Liver (tissue), 3 donors: ENCODE measurements at regions not wholly inside any gene's neighbourhood (a gene's known extent, or its start where the extent isn't known, plus 50 kb on each side); places are given as distances from the start of the nearest gene placed in this dataset.

Source experiments
- CTCF ChIP-seq: fragments of 150-350 bp; IDR thresholded peaks from 2 replicates; pipeline ENCODE4 v1.5.1; 2017; ENCODE audit warnings: improper control_type of control experiment, low read depth, low read length; ENCODE audit not compliant: missing input control
- EGR1 ChIP-seq, 2 donors: IDR thresholded peaks; 2 replicates each; pipeline ENCODE4 v1.6.1; 2016 to 2018; ENCODE audit warnings: antibody characterized with exemption in 2 of 2, low read depth in 2 of 2
- FOXA1 ChIP-seq: IDR thresholded peaks from 2 replicates; pipeline ENCODE4 v1.6.1; 2016; ENCODE audit warnings: antibody characterized with exemption
- JUND ChIP-seq, 2 donors: IDR thresholded peaks; 2 replicates each; pipeline ENCODE4 v1.6.1; 2016; ENCODE audit warnings: antibody characterized with exemption in 2 of 2
- RAD21 ChIP-seq, 2 donors: IDR thresholded peaks; 2 replicates each; pipeline ENCODE4 v1.6.1; 2016; ENCODE audit warnings: antibody characterized with exemption in 2 of 2, mild to moderate bottlenecking in 2 of 2
- YY1 ChIP-seq: IDR thresholded peaks from 2 replicates; pipeline ENCODE4 v1.6.1; 2016; ENCODE audit warnings: antibody characterized with exemption, mild to moderate bottlenecking
- TF ChIP-seq, protein P1 (sequence below): IDR thresholded peaks from 2 replicates; pipeline ENCODE4 v1.6.1; 2016; ENCODE audit warnings: antibody characterized with exemption, mild to moderate bottlenecking
- donor health status: healthy.
- donor health status: healthy.

DNA sequence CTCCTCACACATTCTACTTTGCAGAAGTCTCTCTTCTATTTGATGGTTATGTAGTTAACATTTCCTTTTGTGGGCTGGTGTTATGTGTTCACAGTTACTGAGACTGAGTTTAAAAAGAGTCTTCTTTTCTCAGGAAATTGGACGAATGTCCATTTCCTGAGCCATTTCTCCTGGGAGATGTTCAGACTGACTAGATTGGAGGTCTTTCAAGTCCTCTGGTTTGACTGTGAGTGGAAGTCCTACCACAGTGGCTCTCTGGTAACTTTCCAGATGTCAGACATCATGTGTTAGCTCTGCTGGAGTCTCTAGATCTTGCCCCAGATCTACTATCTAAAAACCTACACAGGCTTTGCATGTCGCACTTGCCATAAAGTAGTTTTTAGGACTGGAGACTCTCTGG, 116.0 kb downstream of the GALR1 start:
- TF ChIP-seq CTCF (no peak), JUND (IDR thresholded peaks at IDR 0.05) (no peak), YY1 (no peak), FOXA1 (no peak), EGR1 (IDR thresholded peaks at IDR 0.05; ENCODE audit: low read depth in 2 of 2) (no peak), RAD21 (IDR thresholded peaks at IDR 0.05) (no peak)
- TF ChIP-seq, protein P1, sequence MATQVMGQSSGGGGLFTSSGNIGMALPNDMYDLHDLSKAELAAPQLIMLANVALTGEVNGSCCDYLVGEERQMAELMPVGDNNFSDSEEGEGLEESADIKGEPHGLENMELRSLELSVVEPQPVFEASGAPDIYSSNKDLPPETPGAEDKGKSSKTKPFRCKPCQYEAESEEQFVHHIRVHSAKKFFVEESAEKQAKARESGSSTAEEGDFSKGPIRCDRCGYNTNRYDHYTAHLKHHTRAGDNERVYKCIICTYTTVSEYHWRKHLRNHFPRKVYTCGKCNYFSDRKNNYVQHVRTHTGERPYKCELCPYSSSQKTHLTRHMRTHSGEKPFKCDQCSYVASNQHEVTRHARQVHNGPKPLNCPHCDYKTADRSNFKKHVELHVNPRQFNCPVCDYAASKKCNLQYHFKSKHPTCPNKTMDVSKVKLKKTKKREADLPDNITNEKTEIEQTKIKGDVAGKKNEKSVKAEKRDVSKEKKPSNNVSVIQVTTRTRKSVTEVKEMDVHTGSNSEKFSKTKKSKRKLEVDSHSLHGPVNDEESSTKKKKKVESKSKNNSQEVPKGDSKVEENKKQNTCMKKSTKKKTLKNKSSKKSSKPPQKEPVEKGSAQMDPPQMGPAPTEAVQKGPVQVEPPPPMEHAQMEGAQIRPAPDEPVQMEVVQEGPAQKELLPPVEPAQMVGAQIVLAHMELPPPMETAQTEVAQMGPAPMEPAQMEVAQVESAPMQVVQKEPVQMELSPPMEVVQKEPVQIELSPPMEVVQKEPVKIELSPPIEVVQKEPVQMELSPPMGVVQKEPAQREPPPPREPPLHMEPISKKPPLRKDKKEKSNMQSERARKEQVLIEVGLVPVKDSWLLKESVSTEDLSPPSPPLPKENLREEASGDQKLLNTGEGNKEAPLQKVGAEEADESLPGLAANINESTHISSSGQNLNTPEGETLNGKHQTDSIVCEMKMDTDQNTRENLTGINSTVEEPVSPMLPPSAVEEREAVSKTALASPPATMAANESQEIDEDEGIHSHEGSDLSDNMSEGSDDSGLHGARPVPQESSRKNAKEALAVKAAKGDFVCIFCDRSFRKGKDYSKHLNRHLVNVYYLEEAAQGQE, result no peak
